SU-DHL-6 (cell line): ENCODE measurements at regions not wholly inside any gene's neighbourhood (a gene's known extent, or its start where the extent isn't known, plus 50 kb on each side); places are given as distances from the start of the nearest gene placed in this dataset.

Experiments
- H2AFZ ChIP-seq: fragments of 200-600 bp; sonication (generic); 2 replicates; pipeline ENCODE4 v1.6.1; 2014; ENCODE audit warnings: low read depth, mild to moderate bottlenecking, moderate library complexity, mixed read lengths, antibody characterized with exemption, low read length; ENCODE audit not compliant: severe bottlenecking
- H3F3A ChIP-seq: fragments of 200-600 bp; shearing (Covaris generic); 2 replicates; pipeline ENCODE4 v1.6.0; 2016; ENCODE audit warnings: antibody characterized with exemption, mild to moderate bottlenecking; ENCODE audit not compliant: insufficient read depth
- H3K27ac ChIP-seq: fragments of 200-600 bp; sonication (generic); 2 replicates; pipeline ENCODE4 v1.5.1; 2016; ENCODE audit warnings: low read depth, mild to moderate bottlenecking, low read length, moderate library complexity, mixed read lengths
- H3K27me3 ChIP-seq: fragments of 200-600 bp; sonication (generic), shearing (Covaris generic); 2 replicates; pipeline ENCODE4 v1.6.0; 2014; ENCODE audit warnings: mild to moderate bottlenecking, low read length
- H3K36me3 ChIP-seq: fragments of 200-600 bp; sonication (generic); 2 replicates; pipeline ENCODE4 v1.6.1; 2014; ENCODE audit warnings: mild to moderate bottlenecking, low read length, mixed read lengths
- H3K4me2 ChIP-seq: fragments of 300-600, 200-600 bp; shearing (Covaris generic), sonication (generic); 2 replicates; pipeline ENCODE4 v1.6.0; 2014; ENCODE audit warnings: low read length, low read depth, mild to moderate bottlenecking; ENCODE audit not compliant: poor library complexity, severe bottlenecking
- H3K4me3 ChIP-seq: fragments of 200-600 bp; sonication (generic); 2 replicates; pipeline ENCODE4 v1.5.1; 2014; ENCODE audit warnings: antibody characterized with exemption, low read length, mild to moderate bottlenecking, mixed read lengths; ENCODE audit not compliant: insufficient read depth, poor library complexity, severe bottlenecking
- H3K79me2 ChIP-seq: fragments of 200-600 bp; sonication (generic); 2 replicates; pipeline ENCODE4 v1.6.1; 2014; ENCODE audit warnings: mild to moderate bottlenecking, low read length, moderate library complexity; ENCODE audit not compliant: insufficient read depth
- H3K9ac ChIP-seq: fragments of 200-600 bp; sonication (generic); 2 replicates; pipeline ENCODE4 v1.7.0; 2014; ENCODE audit warnings: mild to moderate bottlenecking, low read length
- H3K9me2 ChIP-seq: fragments of 200-600 bp; sonication (generic); replicated peaks from 2 replicates; pipeline ENCODE4 v1.6.1; 2014; ENCODE audit warnings: low read length; ENCODE audit not compliant: insufficient read depth
- H3K9me3 ChIP-seq: fragments of 200-600 bp; sonication (generic); 2 replicates; pipeline ENCODE4 v1.6.1; 2014; ENCODE audit warnings: low read length, mixed read lengths; ENCODE audit not compliant: insufficient read depth
- H4K20me1 ChIP-seq: fragments of 200-600 bp; sonication (generic); 2 replicates; pipeline ENCODE4 v1.6.1; 2014; ENCODE audit warnings: low read depth, mild to moderate bottlenecking, antibody characterized with exemption, low read length, moderate library complexity, mixed read lengths
- CTCF ChIP-seq: fragments of 200-600 bp; sonication (generic); IDR thresholded peaks from one replicate; pipeline ENCODE4 v1.5.1; 2017; ENCODE audit warnings: antibody characterized with exemption, mild to moderate bottlenecking, low read length, moderate library complexity; ENCODE audit not compliant: insufficient read depth, poor library complexity, severe bottlenecking
- EZH2phosphoT487 ChIP-seq: fragments of 200-600 bp; sonication (generic), shearing (Covaris generic); conservative IDR thresholded peaks from 2 replicates; pipeline ENCODE4 v1.6.1; 2018; ENCODE audit warnings: mild to moderate bottlenecking, antibody characterized with exemption, low read length, moderate library complexity, mixed read lengths

- H3K9me3 ChIP-seq = no peaks in the 10 kb centered on the region
- no peak overlapping the region for H3K27ac ChIP-seq
- no peaks in the 10 kb centered on the region for H4K20me1 ChIP-seq
- H3K36me3 ChIP-seq = no peaks in the 10 kb centered on the region
- H3K9me2 ChIP-seq = no peaks in the 10 kb centered on the region
- H3K4me2 ChIP-seq = no peak overlapping the region
- TF ChIP-seq EZH2phosphoT487 (no peak), CTCF (no peak)
- H3K9ac ChIP-seq = no peak overlapping the region
- H3F3A ChIP-seq = no peaks in the 10 kb centered on the region
- no peaks in the 10 kb centered on the region for H3K79me2 ChIP-seq
- no peak overlapping the region for H2AFZ ChIP-seq
- no peak overlapping the region for H3K4me3 ChIP-seq
- H3K27me3 ChIP-seq = no peaks in the 10 kb centered on the region
Observed at GRCh38 chr13:80945328-80945727, 604.4 kb upstream of the SPRY2 start.

DNA sequence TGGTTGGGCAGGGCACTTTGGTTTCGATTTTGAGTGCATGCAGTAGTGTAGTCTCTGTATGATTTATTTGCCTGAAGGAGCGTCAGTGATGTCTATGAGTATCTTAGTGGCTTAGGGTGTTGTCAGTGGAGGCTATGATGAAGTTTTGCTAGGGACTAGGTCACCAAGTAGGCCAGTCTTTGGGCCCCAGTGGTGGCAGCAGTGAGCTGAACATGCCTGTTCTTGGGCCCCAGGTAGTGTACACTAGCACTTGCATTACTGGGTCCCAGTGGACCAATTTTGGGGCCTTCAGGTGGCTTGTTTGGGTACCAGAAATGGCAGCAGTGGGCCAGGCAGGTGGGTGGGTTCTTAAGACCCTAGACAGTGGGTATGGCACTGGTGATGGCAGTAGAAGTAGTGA is 598.7 kb upstream of the SPRY2 start:
- no peak overlapping the region for H3K9ac ChIP-seq
- H3K79me2 ChIP-seq = no peaks in the 10 kb centered on the region
- no peak overlapping the region for H3K4me3 ChIP-seq
- no peak overlapping the region for H2AFZ ChIP-seq
- no peak overlapping the region for H3K4me2 ChIP-seq
- no peaks in the 10 kb centered on the region for H3K9me3 ChIP-seq
- H3K9me2 ChIP-seq = no peaks in the 10 kb centered on the region
- TF ChIP-seq CTCF (no peak), EZH2phosphoT487 (no peak)
- no peaks in the 10 kb centered on the region for H3K27me3 ChIP-seq
- H3K36me3 ChIP-seq = no peaks in the 10 kb centered on the region
- H4K20me1 ChIP-seq = no peaks in the 10 kb centered on the region
- H3K27ac ChIP-seq = no peak overlapping the region
- H3F3A ChIP-seq = no peaks in the 10 kb centered on the region

- Histone ChIP-seq H2AFZ (no peak overlapping the region), H3K9me2 (no peaks in the 10 kb centered on the region), H3K27me3 (no peaks in the 10 kb centered on the region), H3F3A (no peaks in the 10 kb centered on the region), H4K20me1 (no peaks in the 10 kb centered on the region), H3K9ac (no peak overlapping the region), H3K36me3 (no peaks in the 10 kb centered on the region), H3K9me3 (no peaks in the 10 kb centered on the region), H3K4me2 (no peak overlapping the region), H3K4me3 (no peak overlapping the region), H3K27ac (no peak overlapping the region), H3K79me2 (no peaks in the 10 kb centered on the region)
- TF ChIP-seq EZH2phosphoT487 (no peak), CTCF (no peak)
Observed at GRCh38 chr13:80931766-80932165, 590.8 kb upstream of the SPRY2 start.

GRCh38 chr13:80931118-80931517 is 590.2 kb upstream of the SPRY2 start:
- TF ChIP-seq EZH2phosphoT487 = no peak
- no peak for TF ChIP-seq CTCF
- H3F3A ChIP-seq = no peaks in the 10 kb centered on the region
- H3K36me3 ChIP-seq = no peaks in the 10 kb centered on the region
- H3K4me3 ChIP-seq = no peak overlapping the region
- H3K79me2 ChIP-seq = no peaks in the 10 kb centered on the region
- no peak overlapping the region for H2AFZ ChIP-seq
- no peaks in the 10 kb centered on the region for H3K27me3 ChIP-seq
- H3K9me2 ChIP-seq = no peaks in the 10 kb centered on the region
- no peak overlapping the region for H3K27ac ChIP-seq
- no peak overlapping the region for H3K9ac ChIP-seq
- no peaks in the 10 kb centered on the region for H3K9me3 ChIP-seq
- no peaks in the 10 kb centered on the region for H4K20me1 ChIP-seq
- H3K4me2 ChIP-seq = no peak overlapping the region
